NCI-H446 (cell line): ENCODE measurements at regions not wholly inside any gene's neighbourhood (a gene's known extent, or its start where the extent isn't known, plus 50 kb on each side); places are given as distances from the start of the nearest gene placed in this dataset.
"Not testable (repeated sequence)": the region's sequence is repeated elsewhere in the genome, so short reads cannot be mapped to it uniquely, and the experiment has no call there.

Experiments
- DNase-seq, 2 experiments: peaks; one replicate each; lab custom pipeline; 2025; lab: John Stamatoyannopoulos, UW

DNA sequence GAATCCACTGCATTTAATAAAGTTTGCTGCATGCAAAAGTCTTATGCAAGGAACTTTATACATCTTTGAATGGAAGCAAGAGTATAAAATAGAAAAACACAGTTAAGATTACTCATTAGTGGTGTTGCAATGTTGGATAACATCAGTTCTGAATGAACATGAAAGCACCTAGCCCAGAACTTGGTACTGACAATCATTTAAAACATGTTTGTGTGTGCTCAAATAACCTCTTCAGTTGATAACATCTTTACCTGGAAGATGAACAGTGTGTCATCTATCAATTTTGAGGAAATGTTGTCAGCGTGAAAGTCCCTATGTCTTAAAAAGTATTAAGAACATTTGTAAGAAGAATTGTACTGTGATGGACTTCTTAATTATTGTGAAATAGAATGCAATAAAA, 370.4 kb upstream of the GRAMD2B start:
- DNase-seq = no peak

DNA sequence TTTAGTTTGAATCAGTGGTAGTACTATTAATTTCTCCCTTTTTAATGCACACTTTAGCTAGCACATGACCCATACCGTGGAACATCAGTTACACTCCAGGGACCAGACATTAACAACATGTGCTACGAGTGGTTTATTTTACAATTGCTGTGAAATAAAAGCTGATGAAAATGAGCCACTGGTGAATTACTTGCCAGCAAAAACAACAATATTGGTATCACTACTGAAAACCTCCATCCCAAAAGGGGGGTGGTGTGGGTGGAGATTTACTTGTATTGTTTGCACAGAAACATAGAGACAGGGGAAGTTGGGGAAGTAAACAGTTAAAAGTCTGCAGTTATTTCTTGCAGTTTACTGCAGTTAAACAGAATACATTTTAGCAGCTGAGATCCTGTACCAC, 369.6 kb upstream of the GRAMD2B start:
- DNase-seq = no peak

DNA sequence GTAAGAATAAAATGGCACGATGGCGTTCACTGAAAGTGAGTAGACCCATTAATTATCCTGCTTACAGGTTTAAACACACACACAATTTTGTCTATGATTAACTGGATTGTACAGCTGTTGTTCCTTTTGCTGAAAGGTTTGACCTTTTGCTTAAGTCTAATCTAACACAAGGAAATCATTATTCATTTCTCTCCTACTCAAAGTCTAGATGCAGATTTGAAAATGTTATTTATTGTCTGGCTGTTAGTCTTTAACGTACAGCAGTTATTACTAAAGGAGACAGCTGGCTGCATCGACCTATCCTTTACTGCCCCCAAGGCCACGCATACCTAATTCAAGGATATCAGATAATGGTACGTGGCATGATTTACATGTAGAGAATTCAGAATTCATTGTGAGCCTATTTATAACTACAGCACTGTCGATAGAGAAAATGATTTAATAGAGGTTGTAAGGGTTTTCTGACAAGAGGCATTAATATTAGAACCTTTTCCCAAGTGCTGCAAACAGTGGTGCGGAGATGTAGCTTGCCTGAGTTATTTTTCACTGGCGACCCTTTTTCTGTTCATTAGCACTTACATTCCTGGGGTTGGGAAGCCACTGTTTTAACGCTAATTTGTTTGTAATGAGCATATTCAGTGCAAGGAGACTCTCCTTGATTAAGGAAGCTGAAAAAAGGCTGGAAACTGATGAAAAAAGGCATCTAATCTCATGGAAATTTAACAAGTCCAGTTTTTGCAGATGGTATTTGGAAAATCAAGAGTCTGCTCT, 368.4 kb upstream of the GRAMD2B start:
- no peak for DNase-seq

DNA sequence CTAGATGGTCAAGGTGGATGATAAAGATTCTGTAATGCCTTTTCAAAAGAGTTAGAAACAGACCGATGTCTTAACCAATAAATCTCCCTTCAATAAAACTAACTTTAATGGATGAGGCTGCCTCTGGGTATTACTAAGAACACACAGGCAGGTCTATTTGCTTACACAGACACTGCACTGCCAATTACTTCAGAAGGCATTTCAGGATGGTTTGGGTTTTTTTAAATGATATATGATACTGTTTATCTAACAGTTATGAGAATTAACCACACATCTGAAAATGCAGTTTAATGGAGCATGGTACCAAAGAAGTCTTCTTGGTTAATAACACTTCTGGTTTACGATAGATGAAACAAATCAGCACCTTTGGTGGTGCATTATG, 367.9 kb upstream of the GRAMD2B start:
- no peak for DNase-seq

DNA sequence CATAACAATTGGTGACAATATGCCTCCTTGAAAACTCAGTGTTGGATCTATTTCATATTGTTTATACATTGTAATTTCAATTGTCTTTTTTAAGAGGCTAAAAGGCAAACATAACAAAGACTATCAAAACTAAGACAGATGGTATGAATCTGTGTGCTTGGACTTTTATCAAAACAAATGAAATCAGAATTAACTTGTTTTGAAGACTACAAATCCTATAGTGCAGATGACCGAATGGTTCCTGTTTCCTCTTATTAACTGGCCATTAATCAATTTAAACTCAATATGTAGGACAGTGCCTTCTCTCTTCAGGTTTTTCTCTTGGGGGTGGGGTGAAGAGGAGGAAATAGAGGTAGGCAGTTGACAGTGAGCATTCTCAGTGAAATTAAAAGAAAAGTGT, 366.9 kb upstream of the GRAMD2B start:
- no peak for DNase-seq

DNA sequence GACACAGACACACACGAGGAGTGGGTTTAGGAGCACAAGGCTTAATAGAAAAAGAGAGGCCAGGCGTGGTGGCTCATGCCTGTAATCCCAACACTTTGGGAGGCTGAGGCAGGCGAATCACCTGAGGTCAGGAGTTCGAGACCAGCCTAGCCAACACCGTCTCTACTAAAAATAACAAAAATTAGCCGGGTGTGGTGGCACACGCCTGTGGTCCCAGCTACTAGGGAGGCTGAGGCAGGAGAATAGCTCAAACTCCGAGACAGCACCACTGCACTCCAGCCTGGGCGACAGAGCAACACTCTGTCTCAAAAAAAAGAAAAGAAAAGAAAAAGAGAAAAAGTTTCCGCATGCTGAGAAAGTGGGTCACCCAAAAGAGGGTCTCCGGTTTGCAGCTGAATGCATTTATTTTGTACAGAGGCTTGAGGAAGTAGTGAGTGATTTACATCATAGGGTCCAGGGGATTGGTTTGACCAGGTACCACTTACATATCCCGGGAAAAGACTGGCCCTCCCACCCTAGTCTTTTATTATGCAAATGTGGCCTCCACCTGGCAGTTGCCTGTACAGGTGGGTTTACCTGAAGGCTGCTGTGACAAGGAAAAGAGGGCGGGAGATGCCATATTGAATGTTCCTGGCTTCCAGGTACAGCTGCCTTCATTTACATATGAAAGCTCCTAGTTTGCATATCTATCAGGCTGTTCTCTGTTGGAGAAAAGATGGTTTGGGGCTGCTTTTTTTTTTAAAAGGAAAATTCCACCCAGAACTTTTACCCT, 366.2 kb upstream of the GRAMD2B start:
- DNase-seq = no peak

DNA sequence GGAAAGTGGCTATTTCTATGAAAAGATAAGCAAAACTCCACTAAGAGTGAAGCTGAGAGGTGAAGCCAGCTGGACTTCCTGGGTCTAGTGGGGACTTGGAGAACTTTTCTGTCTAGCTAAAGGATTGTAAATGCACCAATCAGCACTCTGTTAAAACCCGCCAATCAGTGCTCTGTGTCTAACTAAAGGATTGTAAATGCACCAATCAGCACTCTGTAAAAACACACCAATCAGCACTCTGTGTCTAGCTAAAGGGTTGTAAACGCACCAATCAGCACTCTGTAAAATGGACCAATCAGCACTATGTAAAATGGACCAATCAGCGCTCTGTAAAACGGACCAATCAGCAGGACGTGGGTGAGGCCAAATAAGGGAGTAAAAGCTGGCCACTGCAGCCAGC, 364.8 kb upstream of the GRAMD2B start:
- DNase-seq = not testable (repeated sequence)

DNA sequence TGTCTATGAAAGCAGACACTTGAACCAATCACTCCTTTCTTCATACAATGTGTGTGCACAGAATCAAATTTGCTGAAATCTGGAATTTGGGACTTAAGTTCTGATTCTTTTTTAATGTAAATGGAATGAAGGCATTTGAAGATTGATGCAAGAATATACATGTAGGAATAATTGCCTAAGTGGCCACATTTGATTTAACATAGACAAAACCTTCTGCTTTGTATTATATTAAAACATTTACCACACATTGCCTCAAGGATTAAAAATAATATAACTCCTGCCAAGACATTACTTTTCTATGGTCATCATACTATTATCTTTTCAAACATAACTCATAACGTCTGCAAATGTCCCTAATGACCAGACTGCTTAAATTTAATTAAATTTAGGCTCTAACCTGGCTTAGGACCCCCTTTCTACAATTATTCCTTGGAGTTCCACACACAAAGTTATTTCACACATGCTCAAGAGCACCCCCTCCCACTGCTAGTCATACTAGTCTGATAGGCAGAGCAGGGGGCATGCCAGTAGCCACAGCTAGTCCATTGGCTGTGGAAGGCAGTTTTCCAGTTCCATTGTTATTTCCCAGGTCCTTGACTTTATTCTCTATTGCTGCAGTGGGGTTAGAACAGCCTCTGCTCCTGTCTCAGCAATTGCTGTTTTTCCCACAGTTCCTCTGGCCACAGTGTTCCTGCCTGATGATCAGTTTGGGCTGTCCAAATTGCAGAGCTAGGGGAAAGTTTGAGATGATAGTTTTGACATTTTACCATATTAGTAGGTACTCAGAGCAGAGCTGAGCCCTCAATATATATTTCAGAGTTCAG, 360.6 kb upstream of the GRAMD2B start:
- DNase-seq = no peak

DNA sequence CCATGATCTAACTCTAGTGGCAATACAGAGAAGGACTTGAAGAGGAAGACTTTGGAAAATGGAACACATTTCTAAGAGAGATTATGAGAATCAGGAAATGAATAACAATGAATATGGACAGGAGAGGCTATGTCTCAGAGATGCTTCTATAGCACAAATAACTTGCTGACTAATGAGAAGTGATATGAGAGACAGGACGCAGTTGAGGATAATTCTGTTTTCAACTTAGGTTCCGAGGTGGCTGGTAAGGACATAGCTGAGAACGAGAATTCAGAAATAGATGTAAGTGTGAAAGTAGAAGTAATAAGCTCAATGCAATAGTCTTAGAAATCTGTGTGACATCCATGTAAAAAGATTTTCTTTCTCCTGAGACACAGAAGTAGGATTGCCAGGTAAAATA, 358.1 kb upstream of the GRAMD2B start:
- no peak for DNase-seq

DNA sequence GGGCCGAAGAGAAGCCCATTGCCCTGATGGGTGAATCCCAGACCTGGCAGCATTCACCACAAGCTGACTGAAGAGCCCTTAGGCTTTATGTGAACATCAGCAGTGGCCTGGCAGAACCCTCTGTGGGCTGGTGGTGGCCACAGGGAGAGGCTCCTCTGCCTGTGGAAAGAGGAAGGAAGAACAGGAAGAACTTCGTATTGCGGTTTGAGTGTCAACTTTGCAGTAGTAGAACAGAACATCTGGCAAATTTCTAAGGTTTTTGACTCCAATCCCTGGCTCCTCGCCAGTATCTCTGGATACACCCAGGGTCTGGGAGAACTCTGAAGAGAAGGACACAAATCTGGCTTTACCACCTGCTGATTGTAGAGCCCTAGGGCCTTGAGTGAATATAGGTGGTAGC, 356.4 kb upstream of the GRAMD2B start:
- no peak for DNase-seq

DNA sequence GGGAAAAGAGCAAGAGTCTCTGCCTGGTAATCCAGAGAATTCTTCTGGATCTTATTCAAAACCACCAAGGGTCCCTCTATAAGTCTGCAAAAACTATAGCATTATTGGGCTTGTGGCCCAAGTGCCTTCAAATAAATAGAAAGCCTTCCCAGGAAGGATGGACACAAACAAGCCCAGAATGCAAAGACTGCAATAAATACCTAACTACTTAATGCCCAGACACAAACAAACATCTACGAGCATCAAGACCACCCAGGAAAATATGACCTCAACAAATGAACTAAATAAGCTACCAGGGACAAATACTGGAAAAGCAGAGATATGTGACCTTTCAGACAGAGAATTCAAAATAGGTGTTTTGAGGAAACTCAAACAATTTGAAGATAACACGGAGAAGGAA, 355.8 kb upstream of the GRAMD2B start:
- DNase-seq = no peak

DNA sequence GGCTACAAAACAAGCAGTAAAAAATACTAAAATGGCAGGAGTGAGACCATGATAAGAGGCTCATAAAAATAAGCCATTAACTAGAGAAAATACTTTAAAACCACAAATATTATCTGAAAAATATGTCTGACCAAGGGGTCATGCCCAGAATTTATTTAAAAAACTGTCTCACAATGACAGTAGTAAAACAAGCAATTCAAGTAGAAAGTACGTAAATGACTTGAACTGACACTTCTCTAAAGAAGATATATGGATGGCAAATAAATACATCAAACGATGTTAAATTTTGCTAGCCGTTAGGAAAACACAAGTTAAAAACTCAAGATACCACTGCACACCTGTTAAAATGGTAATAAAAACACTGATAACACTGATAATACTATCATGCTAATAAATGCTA, 353.9 kb upstream of the GRAMD2B start:
- DNase-seq = no peak

DNA sequence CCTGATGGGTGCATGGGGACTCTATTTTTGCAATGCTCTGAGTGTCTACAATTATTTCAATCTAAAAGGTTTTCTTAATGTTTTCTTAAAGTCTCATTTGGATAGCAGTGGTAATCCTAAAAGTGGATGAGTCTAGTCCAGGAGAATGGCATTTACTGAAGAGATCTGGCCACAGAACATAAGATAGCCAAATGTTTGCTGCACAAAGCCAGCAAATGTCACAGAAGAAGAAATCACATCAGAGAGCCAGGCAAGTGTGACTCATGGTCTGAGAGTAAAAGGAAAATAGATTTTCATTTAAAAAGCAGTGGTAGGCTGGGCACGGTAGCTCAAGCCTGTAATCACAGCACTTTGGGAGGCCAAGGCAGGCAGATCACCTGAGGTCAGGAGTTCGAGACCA, 352.7 kb upstream of the GRAMD2B start:
- no peak for DNase-seq

DNA sequence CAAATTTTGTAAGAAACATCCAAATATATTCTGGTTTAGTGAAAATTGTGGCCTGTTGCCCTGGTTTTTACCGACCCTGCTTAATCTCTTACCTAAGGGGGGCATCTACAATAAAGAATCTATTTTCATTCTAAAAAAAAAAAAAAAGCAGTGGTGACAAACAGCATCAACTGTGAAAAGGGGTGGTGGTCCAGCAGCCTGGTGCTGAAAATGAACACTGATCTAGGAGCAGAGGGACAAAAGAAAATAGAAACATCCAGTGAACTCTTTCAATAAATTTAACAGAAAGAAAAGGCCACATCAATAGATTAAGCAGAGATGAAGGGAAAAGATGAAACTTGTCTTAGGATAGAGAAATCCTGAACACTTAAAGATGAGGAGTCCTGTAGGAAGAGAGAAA, 348.7 kb upstream of the GRAMD2B start:
- DNase-seq = no peak

DNA sequence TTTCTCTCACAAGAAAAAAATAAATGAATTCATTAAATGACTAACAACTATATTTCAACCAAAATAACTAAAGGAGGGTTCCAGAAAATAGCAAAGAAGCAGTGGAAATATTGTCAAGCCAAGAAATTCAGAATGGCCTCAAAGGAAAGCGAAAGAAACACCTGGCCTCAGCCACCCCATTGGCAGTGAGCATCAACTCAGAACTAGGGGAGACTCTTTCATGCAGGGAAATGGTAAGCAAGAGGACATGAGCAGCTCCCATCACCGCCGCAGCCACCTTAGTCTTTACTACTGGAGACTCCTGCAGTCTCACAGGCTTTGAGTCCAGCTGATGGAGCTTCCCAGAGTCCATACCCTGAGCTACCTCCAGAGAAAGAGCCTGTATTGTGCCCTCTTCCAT, 343.9 kb upstream of the GRAMD2B start:
- DNase-seq = no peak

DNA sequence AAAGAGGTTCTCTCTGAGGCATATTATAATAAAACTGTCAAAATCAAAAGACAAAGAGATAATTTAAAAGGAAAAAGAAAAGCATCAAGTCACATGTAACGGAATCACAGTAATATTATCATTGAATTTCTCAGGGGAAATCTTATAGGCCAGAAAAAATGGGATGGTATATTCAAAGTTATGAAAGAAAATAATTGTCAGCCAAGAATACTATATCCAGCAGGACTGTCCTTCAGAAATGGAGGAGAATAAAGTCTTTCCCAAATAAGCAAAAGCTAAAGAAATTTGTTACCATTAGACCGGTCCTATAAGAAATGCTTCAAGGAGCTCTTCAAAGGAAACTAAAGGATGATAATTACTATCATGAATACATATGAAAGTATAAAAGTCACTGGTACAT, 342.0 kb upstream of the GRAMD2B start:
- DNase-seq = no peak

DNA sequence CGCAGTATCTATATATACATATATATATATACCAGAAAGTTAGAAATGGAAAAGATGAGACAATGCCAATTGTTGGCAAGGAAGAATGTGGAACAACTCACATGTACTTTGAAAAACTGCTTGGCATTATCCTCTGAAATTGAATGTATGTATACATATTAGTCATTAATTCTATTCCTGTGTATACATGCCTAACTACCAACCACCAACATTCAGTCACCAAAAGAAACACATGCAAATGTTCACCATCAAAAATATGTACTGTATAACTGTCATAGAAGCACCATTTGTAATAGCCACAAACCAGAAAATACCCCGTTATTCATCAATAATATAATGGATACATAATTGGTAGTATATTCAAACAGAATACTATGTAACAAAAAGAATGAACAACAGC, 330.2 kb upstream of the GRAMD2B start:
- DNase-seq = no peak

DNA sequence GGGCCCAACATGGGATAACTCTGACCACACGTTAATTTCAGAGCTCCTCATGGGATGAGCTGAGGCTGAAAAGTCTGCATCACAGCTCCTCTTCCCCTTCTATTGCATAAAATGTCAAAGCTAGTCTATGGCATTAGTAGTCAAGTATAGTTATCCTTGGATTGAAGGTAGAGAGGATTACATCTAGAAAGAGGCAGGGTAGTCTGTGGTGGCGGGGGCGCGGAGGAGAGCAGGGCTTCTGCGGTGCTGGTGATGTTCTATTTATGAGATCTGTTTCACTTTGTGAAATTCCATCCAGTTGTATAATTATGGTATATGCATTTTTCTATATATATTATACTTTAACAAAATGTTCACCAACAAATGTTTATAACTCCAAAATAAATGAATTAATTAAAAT, 329.5 kb upstream of the GRAMD2B start:
- no peak for DNase-seq

DNA sequence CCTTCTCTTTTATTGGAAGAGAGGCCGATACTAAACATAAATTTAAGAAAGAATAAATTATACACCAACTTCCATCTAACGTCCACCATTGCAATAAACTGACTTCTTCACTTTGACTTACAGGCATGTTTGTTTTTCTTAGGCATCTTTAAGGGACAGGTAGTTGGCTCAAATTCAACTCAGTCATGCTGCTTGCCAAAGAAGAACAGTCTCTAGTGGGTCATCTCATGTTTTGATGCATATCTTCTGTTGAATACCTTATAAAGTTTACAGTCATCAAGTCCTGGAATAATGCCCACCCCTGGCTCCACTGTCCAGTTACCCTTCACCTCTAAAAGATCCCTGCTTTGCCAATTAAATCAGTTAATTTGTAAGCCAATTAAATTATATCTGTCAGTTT, 328.2 kb upstream of the GRAMD2B start:
- no peak for DNase-seq

DNA sequence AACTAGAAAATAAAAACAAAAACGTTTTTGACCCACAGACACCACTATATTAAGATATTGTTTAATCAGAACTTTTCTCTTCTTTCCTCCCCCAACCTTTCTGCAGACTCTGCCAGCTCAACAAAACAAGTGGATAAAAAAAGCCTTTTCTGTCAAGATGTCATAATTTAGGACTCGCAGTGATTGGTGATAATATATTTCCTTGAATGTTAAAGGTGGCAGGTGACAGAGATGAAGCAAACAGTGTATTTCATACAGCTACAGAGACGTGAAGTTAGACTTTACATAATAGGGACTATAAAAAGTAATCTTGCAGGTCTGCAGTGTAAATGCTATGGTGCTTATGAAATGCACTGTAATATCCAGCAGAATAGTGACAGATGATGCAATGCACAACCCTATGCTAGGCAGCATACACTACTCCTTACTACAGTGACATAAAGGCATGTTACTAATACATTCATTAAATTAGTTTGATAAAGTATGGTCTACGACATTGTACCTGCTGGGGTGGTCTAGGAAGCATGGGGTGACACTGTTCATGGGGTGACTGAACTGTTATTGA, 326.7 kb upstream of the GRAMD2B start:
- DNase-seq = no peak

DNA sequence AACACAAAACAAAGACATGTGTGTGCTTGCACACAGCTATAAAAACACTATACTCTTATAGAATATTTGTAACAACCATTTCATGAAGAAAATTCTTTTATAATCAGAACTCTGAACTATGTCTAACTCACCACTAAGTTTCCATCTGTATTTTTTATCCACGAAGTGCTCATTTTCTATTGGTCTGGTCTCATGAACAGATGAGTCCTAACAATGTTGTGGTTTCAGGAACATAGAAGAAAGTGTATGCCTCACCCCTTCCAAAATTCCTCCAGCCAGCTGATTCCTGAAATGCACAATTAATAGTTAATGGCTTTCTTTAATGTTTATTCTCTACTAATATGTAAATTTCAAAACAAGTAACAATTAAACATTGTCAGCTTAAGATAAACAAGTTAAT, 325.3 kb upstream of the GRAMD2B start:
- DNase-seq = no peak

DNA sequence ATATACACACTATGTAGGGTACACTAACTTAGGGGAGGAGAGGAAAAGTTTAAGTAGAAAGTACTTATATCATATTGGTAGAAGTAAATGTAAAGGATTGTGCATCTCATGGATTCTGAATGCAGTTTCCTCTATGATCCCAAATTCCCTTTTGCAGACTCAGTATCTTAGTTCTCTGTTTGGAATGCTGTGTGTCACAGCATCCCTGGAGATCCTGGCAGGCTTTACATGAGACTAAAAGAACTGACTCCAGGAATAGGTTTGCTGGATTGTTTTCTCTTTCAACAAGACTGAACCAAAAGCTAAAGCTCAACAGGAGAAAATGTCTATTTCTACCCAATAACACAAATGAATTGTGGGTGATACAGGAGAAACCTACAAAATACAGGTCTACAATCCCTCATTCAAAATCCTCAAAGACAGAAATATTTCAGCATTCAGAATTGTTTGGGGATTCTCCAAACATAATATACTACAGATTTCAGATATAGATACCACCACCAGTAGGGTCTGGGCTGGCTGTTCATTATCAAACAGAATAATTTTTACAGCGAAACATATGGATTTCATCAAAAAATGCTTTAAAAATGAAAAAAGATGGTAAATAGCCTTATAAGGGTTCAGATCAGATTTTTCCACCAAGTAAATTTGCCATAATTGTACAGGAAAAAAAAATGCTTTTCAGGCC, 324.7 kb upstream of the GRAMD2B start:
- no peak for DNase-seq
